Cardiac muscle cell (in vitro differentiated cells and primary cell): ENCODE measurements at regions not wholly inside any gene's neighbourhood (a gene's known extent, or its start where the extent isn't known, plus 50 kb on each side); places are given as distances from the start of the nearest gene placed in this dataset.

Source experiments
- DNase-seq, 2 donors: peaks; one replicate each; pipeline versions ENCODE4 v3.0.0 to v3.0.0-alpha.2; 2010 to 2017; ENCODE audit warnings: low read depth in 1 of 2, low spot score in 1 of 2
- H3K27ac ChIP-seq: fragments of 200-600 bp; sonication (generic); 2 replicates; pipeline ENCODE4 v1.5.1; 2016
- H3K27me3 ChIP-seq: fragments of 200-600 bp; sonication (generic); 2 replicates; pipeline ENCODE4 v1.6.0; 2016; ENCODE audit warnings: control low read depth
- H3K36me3 ChIP-seq: fragments of 200-600 bp; sonication (generic); 2 replicates; pipeline ENCODE4 v1.5.1; 2016; ENCODE audit warnings: control low read depth
- H3K4me1 ChIP-seq: fragments of 200-600 bp; sonication (generic); 2 replicates; pipeline ENCODE4 v1.8.1; 2017; ENCODE audit warnings: low read depth, mild to moderate bottlenecking, mixed run types
- H3K4me3 ChIP-seq: fragments of 200-600 bp; sonication (generic); 2 replicates; pipeline ENCODE4 v1.5.1; 2016; ENCODE audit warnings: mild to moderate bottlenecking
- H3K9me3 ChIP-seq: fragments of 200-600 bp; sonication (generic); 2 replicates; pipeline ENCODE4 v1.5.1; 2017; ENCODE audit warnings: low read depth, mild to moderate bottlenecking, control low read depth
- TF ChIP-seq, protein P1 (sequence below): IDR thresholded peaks from 2 replicates; pipeline ENCODE4 v1.5.1; 2012; ENCODE audit warnings: low read depth, mild to moderate bottlenecking, low read length

DNA sequence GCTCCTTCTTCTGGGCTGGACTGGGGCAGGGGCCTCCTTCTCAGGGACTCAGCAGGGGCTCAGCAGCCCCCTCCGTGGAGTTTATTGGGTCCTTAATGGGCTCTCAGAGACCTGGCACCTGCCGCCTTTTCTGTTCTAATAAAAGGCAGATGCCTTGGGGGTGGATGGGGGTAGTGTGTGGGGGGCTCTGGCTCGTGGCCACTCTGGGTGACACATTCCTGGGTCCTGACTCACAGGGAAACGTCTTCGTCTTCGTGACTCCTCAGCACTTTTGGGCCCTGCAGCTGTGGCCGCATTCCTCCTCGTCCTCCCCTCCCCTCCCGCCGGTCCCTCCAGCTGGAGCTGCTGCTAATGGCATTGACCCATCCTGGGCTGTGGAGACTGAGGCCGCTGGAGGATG lies 107.8 kb upstream of the WNT4 start:
- H3K9me3 ChIP-seq = no peaks in the 10 kb centered on the region
- H3K4me1 ChIP-seq = peaks cover 9% of the 10 kb centered on the region
- H3K36me3 ChIP-seq = no peaks in the 10 kb centered on the region
- no peak overlapping the region for H3K4me3 ChIP-seq
- peak in 1 of 2 donors; percentile 10 for DNase-seq
- TF ChIP-seq, protein P1, sequence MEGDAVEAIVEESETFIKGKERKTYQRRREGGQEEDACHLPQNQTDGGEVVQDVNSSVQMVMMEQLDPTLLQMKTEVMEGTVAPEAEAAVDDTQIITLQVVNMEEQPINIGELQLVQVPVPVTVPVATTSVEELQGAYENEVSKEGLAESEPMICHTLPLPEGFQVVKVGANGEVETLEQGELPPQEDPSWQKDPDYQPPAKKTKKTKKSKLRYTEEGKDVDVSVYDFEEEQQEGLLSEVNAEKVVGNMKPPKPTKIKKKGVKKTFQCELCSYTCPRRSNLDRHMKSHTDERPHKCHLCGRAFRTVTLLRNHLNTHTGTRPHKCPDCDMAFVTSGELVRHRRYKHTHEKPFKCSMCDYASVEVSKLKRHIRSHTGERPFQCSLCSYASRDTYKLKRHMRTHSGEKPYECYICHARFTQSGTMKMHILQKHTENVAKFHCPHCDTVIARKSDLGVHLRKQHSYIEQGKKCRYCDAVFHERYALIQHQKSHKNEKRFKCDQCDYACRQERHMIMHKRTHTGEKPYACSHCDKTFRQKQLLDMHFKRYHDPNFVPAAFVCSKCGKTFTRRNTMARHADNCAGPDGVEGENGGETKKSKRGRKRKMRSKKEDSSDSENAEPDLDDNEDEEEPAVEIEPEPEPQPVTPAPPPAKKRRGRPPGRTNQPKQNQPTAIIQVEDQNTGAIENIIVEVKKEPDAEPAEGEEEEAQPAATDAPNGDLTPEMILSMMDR = no peak
- H3K27me3 ChIP-seq = no peaks in the 10 kb centered on the region
- no peak overlapping the region for H3K27ac ChIP-seq

DNA sequence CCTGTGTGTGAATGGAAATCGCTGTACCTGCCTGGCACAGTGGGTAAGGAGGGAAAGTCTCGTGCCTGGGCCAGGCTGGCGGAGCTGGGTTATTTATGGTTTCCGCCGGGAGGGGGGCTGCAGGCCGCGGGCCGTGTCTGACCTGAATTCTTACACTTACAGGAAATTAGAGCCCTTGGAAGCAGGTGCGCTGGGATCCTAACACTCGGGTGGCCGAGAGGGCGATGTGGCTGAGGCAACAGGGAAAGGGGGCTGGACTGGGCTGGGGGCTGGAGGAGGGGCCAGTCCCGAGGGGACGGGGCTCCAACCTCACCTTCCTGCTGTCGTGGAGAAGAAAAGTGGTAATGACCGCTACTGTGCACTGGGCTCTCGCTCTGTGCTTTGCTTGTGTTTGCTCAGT lies 109.4 kb upstream of the WNT4 start:
- Histone ChIP-seq H3K4me1 (peaks cover 9% of the 10 kb centered on the region), H3K36me3 (no peaks in the 10 kb centered on the region), H3K9me3 (no peaks in the 10 kb centered on the region), H3K27me3 (no peaks in the 10 kb centered on the region), H3K4me3 (no peak overlapping the region), H3K27ac (no peak overlapping the region)
- DNase-seq = no peak
- TF ChIP-seq, protein P1 = no peak

DNA sequence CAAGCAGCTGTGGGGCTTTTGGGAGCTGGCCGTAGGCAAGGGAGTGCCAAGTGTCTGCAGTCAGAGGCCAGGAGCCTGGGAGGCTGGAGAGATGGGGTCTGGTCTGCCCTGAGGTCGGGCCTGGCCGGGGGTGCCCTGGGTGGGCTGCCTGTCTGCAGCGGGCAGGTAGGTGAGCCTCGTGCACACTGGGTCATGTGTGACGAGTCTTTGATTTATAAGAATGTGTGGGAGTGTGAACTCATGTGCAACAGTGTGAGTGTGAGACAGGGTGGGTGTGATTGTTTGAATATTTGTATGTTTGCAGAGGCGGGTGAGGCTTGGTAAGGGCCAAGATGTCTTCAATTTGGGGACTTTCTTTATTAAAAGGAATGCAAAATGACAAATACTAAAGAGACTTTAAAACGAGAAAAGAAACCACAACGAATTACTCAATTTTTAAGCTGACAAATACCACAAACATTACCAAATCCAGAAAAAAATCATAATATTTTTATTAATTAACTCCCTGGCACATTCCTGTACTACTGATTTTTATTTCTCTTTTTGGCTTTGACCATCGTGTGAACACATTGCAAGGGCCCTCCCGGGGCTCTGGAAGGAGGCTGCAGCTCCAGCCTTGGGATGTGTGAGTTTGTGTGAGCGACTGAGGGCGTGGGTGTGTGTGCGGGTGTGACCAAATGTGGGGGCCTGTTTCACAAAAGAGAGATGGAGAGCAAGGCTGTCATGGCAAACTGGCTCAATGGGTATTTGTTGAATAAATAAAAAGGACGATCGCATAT lies 110.3 kb upstream of the WNT4 start:
- H3K9me3 ChIP-seq = no peaks in the 10 kb centered on the region
- no peak overlapping the region for H3K27ac ChIP-seq
- H3K27me3 ChIP-seq = no peaks in the 10 kb centered on the region
- no peaks in the 10 kb centered on the region for H3K36me3 ChIP-seq
- TF ChIP-seq, protein P1 = no peak
- H3K4me3 ChIP-seq = no peak overlapping the region
- no peak for DNase-seq
- peaks cover 9% of the 10 kb centered on the region for H3K4me1 ChIP-seq

DNA sequence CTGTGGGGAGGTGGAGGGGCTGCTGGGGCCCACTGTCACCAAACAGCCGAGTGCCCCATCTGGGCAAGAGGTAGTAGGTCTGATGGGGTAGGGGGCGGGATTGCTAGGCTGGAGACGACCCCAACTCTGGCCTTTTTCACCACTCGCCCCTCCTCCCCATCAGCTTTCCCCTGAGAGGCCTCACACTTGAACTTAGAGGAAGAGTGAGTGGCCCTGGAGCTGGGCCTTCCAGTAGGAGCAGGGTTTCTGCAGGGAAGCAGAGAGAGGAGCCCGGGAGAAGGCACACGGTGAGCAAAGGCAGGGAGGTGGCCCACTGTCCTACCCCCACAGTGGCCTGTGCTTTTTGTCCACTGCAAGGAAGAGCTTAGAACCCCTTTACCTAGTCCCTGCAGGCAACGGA lies 111.9 kb upstream of the WNT4 start:
- H3K27ac ChIP-seq = no peak overlapping the region
- no peaks in the 10 kb centered on the region for H3K9me3 ChIP-seq
- H3K36me3 ChIP-seq = no peaks in the 10 kb centered on the region
- H3K27me3 ChIP-seq = no peaks in the 10 kb centered on the region
- no peak overlapping the region for H3K4me3 ChIP-seq
- peak in 1 of 2 donors; percentile 51 for DNase-seq
- TF ChIP-seq, protein P1 = no peak
- H3K4me1 ChIP-seq = peaks cover 9% of the 10 kb centered on the region

DNA sequence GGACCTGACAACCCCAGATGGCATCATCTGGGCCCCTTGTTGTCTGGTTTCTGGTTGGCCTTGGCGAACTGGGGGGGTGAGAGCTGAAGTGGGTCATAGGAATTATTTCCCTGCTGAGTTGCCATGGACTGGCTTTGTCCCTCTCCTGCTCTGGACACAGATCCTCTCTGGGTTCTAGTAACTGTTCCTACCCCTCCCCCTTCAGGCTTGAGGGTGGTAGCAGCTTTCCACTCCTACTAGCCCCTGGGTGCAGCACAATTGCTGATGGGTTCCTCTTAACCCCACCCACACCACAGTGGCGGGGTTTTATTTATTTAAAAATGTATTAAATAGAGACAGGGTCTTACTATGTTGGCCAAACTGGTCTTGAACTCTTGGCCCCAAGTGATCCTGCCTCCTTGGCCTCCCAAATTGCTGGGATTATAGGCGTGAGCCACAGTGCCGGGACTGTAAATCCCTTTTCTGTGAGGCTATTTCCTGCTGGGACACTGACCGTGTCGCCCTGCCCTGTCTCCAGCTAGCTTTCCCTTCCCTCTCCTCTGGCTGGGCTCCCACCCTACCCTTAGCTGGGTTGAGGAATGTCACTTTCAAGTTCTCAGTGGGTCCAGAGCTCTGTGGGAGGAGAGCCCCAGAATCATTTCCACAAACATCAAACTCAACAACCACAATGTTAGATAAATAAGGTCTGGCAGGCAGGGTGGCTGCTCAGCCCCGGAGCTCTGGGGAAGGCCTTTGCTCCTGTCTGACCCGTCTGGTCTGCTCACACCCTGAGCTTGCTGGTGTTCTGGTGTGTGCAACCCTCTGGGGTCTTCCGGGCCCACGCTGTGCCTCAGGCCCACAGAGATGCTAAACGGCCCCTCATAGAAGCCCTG lies 112.7 kb upstream of the WNT4 start:
- H3K36me3 ChIP-seq = no peaks in the 10 kb centered on the region
- H3K27me3 ChIP-seq = no peaks in the 10 kb centered on the region
- H3K9me3 ChIP-seq = no peaks in the 10 kb centered on the region
- H3K4me1 ChIP-seq = peaks cover 9% of the 10 kb centered on the region
- no peak overlapping the region for H3K27ac ChIP-seq
- peak in 1 of 2 donors; percentile 29 for DNase-seq
- TF ChIP-seq, protein P1 = no peak
- no peak overlapping the region for H3K4me3 ChIP-seq
